ENCODE measurements at regions not wholly inside any gene's neighbourhood (a gene's known extent, or its start where the extent isn't known, plus 50 kb on each side); places are given as distances from the start of the nearest gene placed in this dataset.

GRCh38 chr16:20253825-20254224, 73.5 kb downstream of the GP2 start:
- TF ChIP-seq EZH2 (IDR thresholded peaks at IDR 0.05; ENCODE audit: borderline replicate concordance, low read length) (no peak), CTCF (conservative IDR thresholded peaks at IDR 0.05 in 1 of 2, IDR thresholded peaks at IDR 0.05 in 1 of 2; ENCODE audit: extremely low read depth in 1 of 2, insufficient read depth in 1 of 2, low read depth in 1 of 2, low read length in 2 of 2) (no peak)
